Psoas muscle (tissue), 7 donors: ENCODE measurements at regions not wholly inside any gene's neighbourhood (a gene's known extent, or its start where the extent isn't known, plus 50 kb on each side); places are given as distances from the start of the nearest gene placed in this dataset.

Experiments
- ATAC-seq, 4 donors: fragments of 200-7000 bp; cut with Tn5 transposase; one replicate each; pipeline ENCODE4 v1.9.1; 2020; ENCODE audit warnings: moderate library complexity in 3 of 4, mild to moderate bottlenecking in 2 of 4
- DNase-seq, 2 donors: peaks; one replicate each; pipeline ENCODE4 v3.0.0-alpha.2; 2020
- H3K27ac ChIP-seq: fragments of 200-600 bp; one replicate; pipeline ENCODE4 v1.8.0; 2022
- H3K27me3 ChIP-seq, 3 donors: fragments of 200-600 bp in 1 of 3; one replicate each; pipeline versions ENCODE4 v1.6.1 to v1.8.0; 2013 to 2022; ENCODE audit warnings: low read length in 2 of 3, mild to moderate bottlenecking in 2 of 3, moderate library complexity in 1 of 3; ENCODE audit not compliant: insufficient read depth in 3 of 3
- H3K36me3 ChIP-seq, 2 donors: fragments of 200-600 bp in 1 of 2; one replicate each; pipeline versions ENCODE4 v1.6.1 to v1.8.0; 2013 to 2022; ENCODE audit warnings: low read depth in 1 of 2, mild to moderate bottlenecking in 1 of 2, moderate library complexity in 1 of 2; ENCODE audit not compliant: insufficient read depth in 1 of 2
- H3K4me1 ChIP-seq: fragments of 200-600 bp; one replicate; pipeline ENCODE4 v1.8.0; 2022
- H3K4me3 ChIP-seq: fragments of 200-600 bp; one replicate; pipeline ENCODE4 v1.8.0; 2022; ENCODE audit warnings: mild to moderate bottlenecking
- H3K9me3 ChIP-seq: fragments of 200-600 bp; one replicate; pipeline ENCODE4 v1.8.0; 2022
- WGBS, 3 donors: extraction: QIAGEN DNeasy Blood & Tissue Kit; methylation state at CpG; one replicate each; pipeline versions ENCODE4 v1.1.6 to v1.1.7; 2013; 5-methylcytosine and 5-hydroxymethylcytosine counted together
- intact Hi-C, 2 donors: fragments of 100-400 bp; cut with DNase I; formaldehyde crosslinking; loops; one replicate each; pipeline versions ENCODE4 v1.11.0 to v1.14.2; 2022
- TF ChIP-seq, protein P1 (sequence below): fragments of 200-600 bp; IDR thresholded peaks from one replicate; pipeline ENCODE4 v1.8.0; 2022; ENCODE audit warnings: antibody characterized with exemption
- donor health status: healthy with polysubstance abuse.
- donor health status: DM: no; HTN: no; CAD: no; lungs with moderate emphysema.
- donor health status: Bipolar disorder and iron deficiency.
- donor health status: healthy.
- donor health status: DM: yes; HTN: yes; CAD: no.
- donor health status: DM: no; HTN: no; CAD: no.
- donor health status: DM: yes; HTN: yes; CAD: no.

DNA sequence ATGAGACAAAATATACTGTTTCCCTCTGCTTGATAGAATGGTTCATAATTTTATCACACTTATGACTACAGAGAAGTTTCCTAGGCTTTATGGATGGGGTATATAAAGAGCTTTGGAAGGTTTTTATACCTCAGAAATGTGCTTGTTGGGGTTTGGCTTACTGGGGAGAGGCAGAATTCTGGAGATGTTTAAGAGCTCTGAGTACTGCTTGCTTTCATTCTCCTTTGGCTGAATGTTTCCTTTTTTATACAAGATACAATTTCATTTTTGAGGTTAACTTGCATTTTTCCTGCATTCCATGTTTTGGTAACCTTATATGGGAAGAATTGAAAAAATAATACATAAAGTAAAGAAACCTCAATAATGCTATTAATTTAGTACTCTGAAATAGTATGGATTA lies 157.7 kb upstream of the COL11A1 start:
- Histone ChIP-seq H3K27ac (no peak overlapping the region), H3K4me3 (no peak overlapping the region), H3K4me1 (no peaks in the 10 kb centered on the region), H3K27me3 (no peaks in the 10 kb centered on the region), H3K9me3 (no peaks in the 10 kb centered on the region), H3K36me3 (no peaks in the 10 kb centered on the region)
- intact Hi-C loops: no loop called here
- TF ChIP-seq, protein P1, sequence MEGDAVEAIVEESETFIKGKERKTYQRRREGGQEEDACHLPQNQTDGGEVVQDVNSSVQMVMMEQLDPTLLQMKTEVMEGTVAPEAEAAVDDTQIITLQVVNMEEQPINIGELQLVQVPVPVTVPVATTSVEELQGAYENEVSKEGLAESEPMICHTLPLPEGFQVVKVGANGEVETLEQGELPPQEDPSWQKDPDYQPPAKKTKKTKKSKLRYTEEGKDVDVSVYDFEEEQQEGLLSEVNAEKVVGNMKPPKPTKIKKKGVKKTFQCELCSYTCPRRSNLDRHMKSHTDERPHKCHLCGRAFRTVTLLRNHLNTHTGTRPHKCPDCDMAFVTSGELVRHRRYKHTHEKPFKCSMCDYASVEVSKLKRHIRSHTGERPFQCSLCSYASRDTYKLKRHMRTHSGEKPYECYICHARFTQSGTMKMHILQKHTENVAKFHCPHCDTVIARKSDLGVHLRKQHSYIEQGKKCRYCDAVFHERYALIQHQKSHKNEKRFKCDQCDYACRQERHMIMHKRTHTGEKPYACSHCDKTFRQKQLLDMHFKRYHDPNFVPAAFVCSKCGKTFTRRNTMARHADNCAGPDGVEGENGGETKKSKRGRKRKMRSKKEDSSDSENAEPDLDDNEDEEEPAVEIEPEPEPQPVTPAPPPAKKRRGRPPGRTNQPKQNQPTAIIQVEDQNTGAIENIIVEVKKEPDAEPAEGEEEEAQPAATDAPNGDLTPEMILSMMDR: no peak
- no peak for DNase-seq
- ATAC-seq: no peak

DNA sequence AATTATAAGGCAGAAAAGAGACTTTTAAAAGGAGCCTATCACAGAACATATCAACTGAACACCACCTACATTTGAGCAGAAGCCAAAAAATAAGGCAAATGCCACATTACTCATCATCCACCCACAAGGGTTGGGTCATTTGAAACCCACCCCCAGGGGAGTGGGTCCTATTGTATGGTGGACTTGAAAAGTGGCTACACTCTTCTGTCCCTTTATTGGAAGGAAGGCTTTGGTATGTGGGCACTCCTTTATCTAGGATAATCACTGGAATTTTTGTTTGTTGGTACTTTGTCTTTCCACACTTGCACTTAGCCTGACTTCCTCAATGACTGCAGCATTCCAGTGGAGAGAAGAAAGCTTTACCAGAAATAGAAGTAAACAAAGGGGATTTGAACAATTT lies 157.2 kb upstream of the COL11A1 start:
- DNase-seq (no peak), ATAC-seq (no peak)
- intact Hi-C loops: no loop called here
- H3K36me3 ChIP-seq: no peaks in the 10 kb centered on the region
- H3K4me1 ChIP-seq: no peaks in the 10 kb centered on the region
- no peaks in the 10 kb centered on the region for H3K27me3 ChIP-seq
- no peak overlapping the region for H3K27ac ChIP-seq
- H3K9me3 ChIP-seq: no peaks in the 10 kb centered on the region
- TF ChIP-seq, protein P1: no peak
- H3K4me3 ChIP-seq: no peak overlapping the region

DNA sequence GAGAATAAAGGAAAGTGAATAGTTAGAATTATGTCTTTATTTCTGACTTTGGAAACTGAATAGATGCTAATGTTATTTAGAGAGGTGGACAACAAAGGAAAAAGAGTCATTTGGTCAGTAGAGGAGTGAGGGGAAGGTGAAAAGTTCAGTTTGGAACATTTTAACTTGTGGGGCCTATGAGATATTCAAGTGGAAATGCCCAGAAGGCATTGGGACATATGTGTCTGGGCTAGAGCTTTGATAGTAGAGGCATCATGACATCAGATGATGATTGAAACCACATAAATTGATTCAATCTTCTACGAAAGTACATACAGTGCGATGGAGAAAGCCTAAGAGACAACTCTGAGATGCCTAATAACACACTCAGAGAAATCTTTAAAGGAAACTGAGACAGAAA lies 151.7 kb upstream of the COL11A1 start:
- DNase-seq (no peak), ATAC-seq (no peak)
- no peaks in the 10 kb centered on the region for H3K36me3 ChIP-seq
- H3K27me3 ChIP-seq: no peaks in the 10 kb centered on the region
- 88 to 92% (median 90%) methylated on average over 2 of the region's 2 CpGs for WGBS, 3 donors
- no peak overlapping the region for H3K4me3 ChIP-seq
- no peaks in the 10 kb centered on the region for H3K9me3 ChIP-seq
- TF ChIP-seq, protein P1: no peak
- intact Hi-C loops: no loop called here
- no peaks in the 10 kb centered on the region for H3K4me1 ChIP-seq
- H3K27ac ChIP-seq: no peak overlapping the region

DNA sequence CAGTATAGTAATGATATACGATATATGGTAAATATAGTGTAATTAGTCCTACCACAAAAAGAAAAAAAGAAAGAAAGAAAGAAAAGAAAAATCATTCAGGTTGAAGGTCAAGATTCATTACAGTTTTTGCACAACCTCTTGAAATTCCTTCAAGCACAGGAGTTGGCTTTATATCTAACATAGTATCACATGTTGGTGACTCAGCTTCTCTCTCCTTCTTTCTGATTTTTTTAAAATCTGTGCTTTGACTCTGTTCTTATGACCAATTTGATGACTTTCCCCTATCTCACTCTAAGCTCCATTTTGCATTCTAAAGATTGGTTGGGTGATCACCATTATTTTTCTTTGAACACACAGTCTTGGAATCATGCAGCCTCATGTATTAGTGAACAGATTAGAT lies 148.2 kb upstream of the COL11A1 start:
- H3K36me3 ChIP-seq: no peaks in the 10 kb centered on the region
- intact Hi-C loops: no loop called here
- H3K4me3 ChIP-seq: no peak overlapping the region
- DNase-seq (no peak), ATAC-seq (no peak)
- H3K4me1 ChIP-seq: no peaks in the 10 kb centered on the region
- TF ChIP-seq, protein P1: no peak
- no peak overlapping the region for H3K27ac ChIP-seq
- no peaks in the 10 kb centered on the region for H3K9me3 ChIP-seq
- WGBS, 3 donors: 92 to 100% (median 98%) methylated on average over 1 of the region's 1 CpG
- no peaks in the 10 kb centered on the region for H3K27me3 ChIP-seq

DNA sequence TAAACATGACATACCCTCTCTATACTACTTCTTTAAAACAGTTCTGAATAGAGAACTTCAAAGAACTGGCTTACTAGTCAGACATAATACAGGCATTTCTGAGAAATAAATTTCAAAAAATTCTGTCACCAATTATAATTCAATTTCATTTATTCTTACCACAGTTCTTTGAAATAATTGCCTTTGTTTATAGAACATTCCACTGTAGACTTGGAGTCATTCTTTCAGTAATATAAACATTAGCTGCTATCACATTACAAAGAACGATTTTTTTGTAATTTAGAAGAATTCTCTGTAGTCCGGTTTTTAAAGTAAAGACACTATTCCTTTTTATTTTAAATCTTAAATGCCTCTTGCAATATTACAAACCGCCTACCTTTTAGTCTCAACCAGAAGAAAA lies 146.4 kb upstream of the COL11A1 start:
- H3K27ac ChIP-seq: no peak overlapping the region
- no peak for ATAC-seq
- intact Hi-C loops: no loop called here
- no peaks in the 10 kb centered on the region for H3K27me3 ChIP-seq
- H3K4me1 ChIP-seq: no peaks in the 10 kb centered on the region
- TF ChIP-seq, protein P1: no peak
- no peak overlapping the region for H3K4me3 ChIP-seq
- no peaks in the 10 kb centered on the region for H3K36me3 ChIP-seq
- 53 to 64% (median 57%) methylated on average over 3 of the region's 3 CpGs for whole genome bisulfite sequencing, 3 donors
- no peak for DNase-seq
- H3K9me3 ChIP-seq: no peaks in the 10 kb centered on the region
